Immature natural killer cell (primary cell): ENCODE measurements at regions not wholly inside any gene's neighbourhood (a gene's known extent, or its start where the extent isn't known, plus 50 kb on each side); places are given as distances from the start of the nearest gene placed in this dataset.

Experiments
- DNase-seq, 3 donors: peaks; one replicate each; pipeline ENCODE4 v3.0.0; 2022; ENCODE audit warnings: mixed read lengths in 1 of 3
- H3K27ac Mint-ChIP-seq, 6 donors: one replicate each; pipeline ENCODE4 v1.8.0; 2020; ENCODE audit warnings: mixed read lengths in 6 of 6, mild to moderate bottlenecking in 5 of 6, inconsistent platforms in 4 of 6, moderate library complexity in 3 of 6
- H3K27me3 Mint-ChIP-seq, 3 donors: one replicate each; pipeline ENCODE4 v1.8.0; 2020 to 2021; ENCODE audit warnings: low read depth in 3 of 3, mild to moderate bottlenecking in 3 of 3, mixed read lengths in 3 of 3, moderate library complexity in 3 of 3, inconsistent platforms in 1 of 3
- H3K36me3 Mint-ChIP-seq, 3 donors: one replicate each; pipeline ENCODE4 v1.8.0; 2020; ENCODE audit warnings: mixed read lengths in 3 of 3, inconsistent platforms in 2 of 3, mild to moderate bottlenecking in 2 of 3
- H3K4me1 Mint-ChIP-seq, 2 donors: one replicate each; pipeline ENCODE4 v1.8.0; 2020; ENCODE audit warnings: inconsistent platforms in 2 of 2, mild to moderate bottlenecking in 2 of 2, mixed read lengths in 2 of 2, moderate library complexity in 1 of 2
- H3K4me3 Mint-ChIP-seq, 5 donors: one replicate each; pipeline ENCODE4 v1.8.0; 2020; ENCODE audit warnings: mild to moderate bottlenecking in 5 of 5, mixed read lengths in 5 of 5, inconsistent platforms in 3 of 5, moderate library complexity in 3 of 5
- H3K9me3 Mint-ChIP-seq, 6 donors: one replicate each; pipeline ENCODE4 v1.8.0; 2020; ENCODE audit warnings: mild to moderate bottlenecking in 6 of 6, mixed read lengths in 6 of 6, inconsistent platforms in 4 of 6, moderate library complexity in 3 of 6

- peaks cover 0 to 3% (median 0%) of the 10 kb centered on the region in 3 donors for H3K27me3 Mint-ChIP-seq
- no peaks in the 10 kb centered on the region for H3K4me1 Mint-ChIP-seq
- H3K9me3 Mint-ChIP-seq = peaks cover 0 to 18% (median 7%) of the 10 kb centered on the region in 6 donors
- DNase-seq = no peak
- no peaks in the 10 kb centered on the region for H3K36me3 Mint-ChIP-seq
- H3K4me3 Mint-ChIP-seq = no peak overlapping the region
- no peak overlapping the region for H3K27ac Mint-ChIP-seq
Measured at GRCh38 chr11:25860677-25861450, 471.1 kb upstream of the ANO3 start.

GRCh38 chr11:25862159-25862558 lies 469.8 kb upstream of the ANO3 start:
- Mint-ChIP-seq H3K9me3 (peaks cover 0 to 18% (median 5%) of the 10 kb centered on the region in 6 donors), H3K27me3 (peaks cover 0 to 3% (median 0%) of the 10 kb centered on the region in 3 donors)

GRCh38 chr11:25863986-25864385 lies 467.9 kb upstream of the ANO3 start:
- H3K4me1 Mint-ChIP-seq = no peaks in the 10 kb centered on the region
- no peak for DNase-seq
- H3K36me3 Mint-ChIP-seq = no peaks in the 10 kb centered on the region
- H3K27me3 Mint-ChIP-seq = no peaks in the 10 kb centered on the region
- no peak overlapping the region for H3K4me3 Mint-ChIP-seq
- H3K9me3 Mint-ChIP-seq = peaks cover 0 to 27% (median 6%) of the 10 kb centered on the region in 6 donors
- no peak overlapping the region for H3K27ac Mint-ChIP-seq

More at GRCh38 chr11:25862159-25862558, 469.8 kb upstream of the ANO3 start:
- Mint-ChIP-seq H3K4me3 (no peak overlapping the region), H3K27ac (no peak overlapping the region), H3K4me1 (no peaks in the 10 kb centered on the region), H3K36me3 (no peaks in the 10 kb centered on the region)
- no peak for DNase-seq

- Mint-ChIP-seq H3K4me3 (no peak overlapping the region), H3K36me3 (no peaks in the 10 kb centered on the region), H3K27me3 (peaks cover 1 to 2% (median 2%) of the 10 kb centered on the region in 3 donors), H3K9me3 (peaks cover 6 to 27% (median 20%) of the 10 kb centered on the region in 6 donors), H3K27ac (no peak overlapping the region), H3K4me1 (no peaks in the 10 kb centered on the region)
- no peak for DNase-seq
Measured at GRCh38 chr11:25876456-25876965, 455.4 kb upstream of the ANO3 start.

GRCh38 chr11:25886036-25886435 lies 445.9 kb upstream of the ANO3 start:
- Mint-ChIP-seq H3K4me1 (no peaks in the 10 kb centered on the region), H3K36me3 (no peaks in the 10 kb centered on the region)

GRCh38 chr11:25890626-25891260 lies 441.2 kb upstream of the ANO3 start:
- no peak overlapping the region for H3K27ac Mint-ChIP-seq

More at GRCh38 chr11:25886036-25886435, 445.9 kb upstream of the ANO3 start:
- Mint-ChIP-seq H3K27me3 (peaks cover 0 to 2% (median 0%) of the 10 kb centered on the region in 3 donors), H3K27ac (no peak overlapping the region), H3K9me3 (peaks cover 8 to 56% (median 10%) of the 10 kb centered on the region in 6 donors), H3K4me3 (no peak overlapping the region)
- no peak for DNase-seq

GRCh38 chr11:25891960-25892359 lies 440.0 kb upstream of the ANO3 start:
- no peak for DNase-seq
- Mint-ChIP-seq H3K27ac (no peak overlapping the region), H3K27me3 (peaks cover 0 to 2% (median 2%) of the 10 kb centered on the region in 3 donors), H3K4me3 (no peak overlapping the region), H3K9me3 (peaks cover 0 to 45% (median 6%) of the 10 kb centered on the region in 6 donors), H3K36me3 (no peaks in the 10 kb centered on the region), H3K4me1 (no peaks in the 10 kb centered on the region)

More at GRCh38 chr11:25890626-25891260, 441.2 kb upstream of the ANO3 start:
- Mint-ChIP-seq H3K36me3 (no peaks in the 10 kb centered on the region), H3K27me3 (peaks cover 0 to 2% (median 2%) of the 10 kb centered on the region in 3 donors), H3K4me1 (no peaks in the 10 kb centered on the region), H3K9me3 (peaks cover 5 to 43% (median 6%) of the 10 kb centered on the region in 6 donors), H3K4me3 (no peak overlapping the region)
- DNase-seq = no peak

- Mint-ChIP-seq H3K4me1 (no peaks in the 10 kb centered on the region), H3K27ac (no peak overlapping the region), H3K36me3 (no peaks in the 10 kb centered on the region), H3K27me3 (no peaks in the 10 kb centered on the region), H3K9me3 (peaks cover 3 to 26% (median 6%) of the 10 kb centered on the region in 6 donors), H3K4me3 (no peak overlapping the region)
- DNase-seq = no peak
Measured at GRCh38 chr11:25899617-25900160, 432.2 kb upstream of the ANO3 start.

- Mint-ChIP-seq H3K4me3 (no peak overlapping the region), H3K27me3 (no peaks in the 10 kb centered on the region), H3K36me3 (no peaks in the 10 kb centered on the region), H3K4me1 (no peaks in the 10 kb centered on the region), H3K9me3 (peaks cover 3 to 34% (median 11%) of the 10 kb centered on the region in 6 donors), H3K27ac (no peak overlapping the region)
- no peak for DNase-seq
Measured at GRCh38 chr11:25900814-25901213, 431.1 kb upstream of the ANO3 start.

- no peak for DNase-seq
- peaks cover 3 to 36% (median 11%) of the 10 kb centered on the region in 6 donors for H3K9me3 Mint-ChIP-seq
- H3K4me3 Mint-ChIP-seq = no peak overlapping the region
- H3K36me3 Mint-ChIP-seq = no peaks in the 10 kb centered on the region
- H3K27ac Mint-ChIP-seq = no peak overlapping the region
- no peaks in the 10 kb centered on the region for H3K4me1 Mint-ChIP-seq
- no peaks in the 10 kb centered on the region for H3K27me3 Mint-ChIP-seq
Measured at GRCh38 chr11:25901415-25901814, 430.5 kb upstream of the ANO3 start.

- Mint-ChIP-seq H3K36me3 (no peaks in the 10 kb centered on the region), H3K4me3 (no peak overlapping the region), H3K4me1 (no peaks in the 10 kb centered on the region), H3K27me3 (no peaks in the 10 kb centered on the region), H3K9me3 (peaks cover 6 to 42% (median 16%) of the 10 kb centered on the region in 6 donors), H3K27ac (no peak overlapping the region)
- no peak for DNase-seq
Measured at GRCh38 chr11:25902476-25902875, 429.5 kb upstream of the ANO3 start.

- DNase-seq = no peak
- H3K4me3 Mint-ChIP-seq = no peak overlapping the region
- H3K36me3 Mint-ChIP-seq = no peaks in the 10 kb centered on the region
- H3K4me1 Mint-ChIP-seq = no peaks in the 10 kb centered on the region
- H3K27ac Mint-ChIP-seq = no peak overlapping the region
- H3K9me3 Mint-ChIP-seq = peaks cover 3 to 44% (median 16%) of the 10 kb centered on the region in 6 donors
- no peaks in the 10 kb centered on the region for H3K27me3 Mint-ChIP-seq
Measured at GRCh38 chr11:25908726-25909125, 423.2 kb upstream of the ANO3 start.

- Mint-ChIP-seq H3K27ac (no peak overlapping the region), H3K27me3 (no peaks in the 10 kb centered on the region), H3K4me3 (no peak overlapping the region), H3K9me3 (peaks cover 3 to 48% (median 17%) of the 10 kb centered on the region in 6 donors), H3K4me1 (no peaks in the 10 kb centered on the region), H3K36me3 (no peaks in the 10 kb centered on the region)
- DNase-seq = no peak
Measured at GRCh38 chr11:25910086-25910485, 421.8 kb upstream of the ANO3 start.

- no peak for DNase-seq
- no peaks in the 10 kb centered on the region for H3K4me1 Mint-ChIP-seq
- no peaks in the 10 kb centered on the region for H3K27me3 Mint-ChIP-seq
- H3K27ac Mint-ChIP-seq = no peak overlapping the region
- H3K9me3 Mint-ChIP-seq = peaks cover 12 to 60% (median 34%) of the 10 kb centered on the region in 6 donors
- H3K4me3 Mint-ChIP-seq = no peak overlapping the region
- peaks cover 0 to 8% (median 0%) of the 10 kb centered on the region in 3 donors for H3K36me3 Mint-ChIP-seq
Measured at GRCh38 chr11:25920356-25920755, 411.6 kb upstream of the ANO3 start.
